ENCODE measurements at regions not wholly inside any gene's neighbourhood (a gene's known extent, or its start where the extent isn't known, plus 50 kb on each side); places are given as distances from the start of the nearest gene placed in this dataset.

DNA sequence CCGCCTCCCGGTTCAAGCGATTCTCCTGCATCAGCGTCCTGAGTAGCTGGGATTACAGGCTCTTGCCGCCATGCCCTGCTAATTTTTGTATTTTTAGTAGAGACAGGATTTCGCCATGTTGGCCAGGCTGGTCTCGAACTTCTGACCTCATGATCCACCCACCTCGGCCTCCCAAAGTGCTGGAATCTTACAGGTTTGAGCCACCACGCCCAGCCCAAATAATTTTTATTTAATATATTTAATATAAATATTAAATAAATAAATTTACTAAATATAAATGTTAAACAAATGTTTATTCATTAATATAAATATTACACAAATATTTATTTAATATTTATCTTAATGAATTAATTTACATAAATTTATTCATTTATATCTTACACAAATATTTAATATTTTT lies 120.2 kb downstream of the SHOX start:
- TF ChIP-seq CTCF (IDR thresholded peaks at IDR 0.05) (no peak), POLR2A (IDR thresholded peaks at IDR 0.05) (no peak), EP300 (IDR thresholded peaks at IDR 0.05) (no peak)
